Stimulated activated CD8-positive, alpha-beta memory T cell treated with anti-CD3 and anti-CD28 coated beads, Interleukin-4, amount 100 ng/mL, for 24 hours (primary cell): ENCODE measurements at regions not wholly inside any gene's neighbourhood (a gene's known extent, or its start where the extent isn't known, plus 50 kb on each side); places are given as distances from the start of the nearest gene placed in this dataset.

Experiments used
- DNase-seq: peaks from one replicate; pipeline ENCODE4 v3.0.0-alpha.2; 2020; ENCODE audit warnings: low read depth

DNA sequence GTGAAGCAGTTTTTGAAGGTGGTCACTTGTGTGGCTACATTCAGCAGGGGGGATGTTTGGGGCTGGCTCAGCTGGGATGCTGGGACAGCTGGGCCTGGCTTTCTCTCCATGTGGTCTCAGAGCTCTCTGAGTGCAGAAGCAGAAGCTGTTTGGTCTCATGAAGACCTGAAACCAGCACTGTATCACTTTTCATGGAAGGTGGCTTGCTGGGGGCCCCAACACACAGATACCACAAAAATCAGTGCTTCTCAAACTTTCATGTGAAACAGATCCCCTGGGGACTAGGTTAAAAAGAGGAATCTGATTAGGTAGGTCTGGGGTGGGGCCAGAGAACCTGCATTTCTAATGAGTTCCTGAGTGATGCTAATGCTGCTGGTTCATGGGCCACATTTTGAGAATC is 347.3 kb downstream of the DHX35 start:
- DNase-seq, result no peak

DNA sequence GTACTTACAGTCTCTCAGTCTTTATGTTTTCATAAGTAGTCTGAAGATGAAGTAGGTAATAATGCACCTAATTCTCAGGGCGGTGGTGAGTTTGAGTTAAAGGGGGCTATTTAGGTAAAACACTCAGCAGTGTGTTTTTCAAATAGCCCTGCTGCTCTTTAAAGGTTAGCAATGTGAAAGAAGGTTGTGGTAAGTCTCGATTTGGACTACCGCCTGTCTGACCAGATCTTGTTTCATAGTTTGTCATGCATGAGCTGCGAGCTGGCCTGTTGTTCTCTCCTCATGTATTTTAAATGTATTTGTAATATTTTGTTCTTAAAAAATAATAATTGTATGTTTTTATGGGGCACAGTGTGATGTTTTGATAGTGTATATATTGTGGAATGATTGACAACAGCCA is 340.2 kb downstream of the DHX35 start:
- no peak for DNase-seq

DNA sequence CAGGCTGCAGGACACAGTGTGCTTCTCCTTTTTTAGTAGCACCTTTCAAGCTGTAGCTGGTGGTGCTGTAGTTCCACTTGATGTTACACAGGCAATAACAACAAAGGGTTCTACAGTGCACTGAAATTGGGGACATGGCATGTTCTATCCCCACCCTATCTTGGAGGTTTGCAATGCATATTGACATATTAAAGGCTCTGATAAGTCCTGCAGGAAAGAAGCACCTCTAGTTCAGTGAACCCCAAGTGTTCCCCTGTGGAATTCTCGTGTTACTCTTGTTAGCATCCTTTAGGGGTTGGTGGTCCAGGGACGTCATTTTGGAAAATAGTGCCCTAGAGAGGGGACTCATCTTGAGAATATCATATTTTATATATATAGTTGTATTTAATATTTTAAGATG is 337.6 kb downstream of the DHX35 start:
- no peak for DNase-seq

DNA sequence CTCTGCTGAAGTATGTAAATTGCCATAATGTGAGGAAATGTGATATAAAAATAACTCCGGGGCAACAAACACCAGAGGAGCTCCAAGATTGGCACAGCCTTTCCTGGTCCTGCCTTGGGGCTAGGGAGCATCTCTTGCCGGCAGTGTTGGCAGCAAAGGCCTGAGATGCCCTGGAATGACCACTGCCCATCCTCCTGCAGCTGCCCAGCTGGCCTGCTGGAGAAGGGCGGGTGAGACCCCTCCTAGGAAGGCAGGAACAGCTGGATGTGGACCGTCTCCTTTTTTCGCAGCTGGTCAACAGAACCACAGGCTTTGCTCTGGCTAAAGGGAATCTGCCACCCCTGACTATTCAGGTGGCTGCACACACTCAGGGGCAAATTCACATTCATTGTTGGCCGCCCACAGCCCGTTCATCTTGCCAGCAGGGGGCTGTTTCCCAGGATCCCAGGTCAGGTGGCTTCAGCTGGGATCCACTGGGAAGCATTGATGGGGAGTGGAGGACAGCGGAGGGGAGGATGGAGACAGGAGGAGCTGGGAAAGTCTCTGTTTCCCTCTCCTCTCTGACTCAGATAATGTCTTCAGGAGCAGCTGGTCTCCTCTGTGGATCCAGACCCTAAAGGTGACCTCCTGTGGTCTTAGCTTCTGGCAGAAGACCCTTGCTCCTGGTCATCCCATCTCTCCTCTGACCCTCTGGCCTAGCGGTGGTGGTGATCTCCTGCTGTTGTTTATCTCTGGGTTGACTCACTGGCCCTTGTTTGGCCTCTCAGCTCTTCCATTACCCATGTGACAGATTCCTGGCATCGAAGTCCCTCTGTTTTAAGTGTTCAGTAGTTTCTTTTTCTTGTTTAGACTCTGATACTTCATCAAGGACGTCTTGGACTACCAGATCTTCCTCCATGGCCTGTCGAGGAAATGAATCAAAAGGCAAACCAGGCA is 336.7 kb downstream of the DHX35 start:
- no peak for DNase-seq

DNA sequence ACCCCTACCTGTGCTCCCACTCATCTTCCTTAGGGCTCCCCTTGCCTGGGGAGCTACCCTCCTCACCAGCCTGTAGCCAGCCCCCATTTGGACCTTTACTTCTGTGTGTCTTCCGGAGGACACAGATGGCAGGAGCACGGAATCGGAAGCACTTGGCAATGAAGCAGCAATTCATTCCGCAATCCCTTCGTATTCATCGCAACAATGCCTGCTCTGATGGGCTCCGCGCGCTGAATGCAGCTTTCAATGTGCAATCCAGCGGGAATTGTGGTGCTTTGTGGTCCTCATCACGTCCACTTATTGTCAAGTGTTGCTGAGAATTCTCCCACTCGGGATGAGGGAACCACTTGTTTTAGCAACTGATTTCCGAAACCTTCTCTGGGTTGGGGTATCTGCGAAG is 336.0 kb downstream of the DHX35 start:
- DNase-seq, result no peak

DNA sequence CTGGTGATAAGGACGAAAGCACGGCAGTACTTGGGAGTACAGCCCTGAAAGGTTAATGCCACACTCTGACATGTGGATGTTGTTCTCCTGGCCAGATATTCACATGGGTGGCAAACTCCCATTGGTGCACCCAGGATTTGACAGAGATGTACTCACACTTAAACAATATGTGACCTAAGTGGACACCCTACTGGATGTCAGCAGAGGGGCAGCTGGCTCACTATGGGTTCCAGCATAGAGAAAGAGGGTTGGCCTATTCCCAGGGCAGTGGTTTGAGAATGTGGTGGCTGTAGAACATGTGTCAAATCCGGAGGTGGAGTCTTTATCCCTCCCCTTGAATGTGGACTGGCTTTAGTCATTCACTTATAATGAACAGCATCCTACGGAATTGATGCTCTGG is 333.2 kb downstream of the DHX35 start:
- no peak for DNase-seq

DNA sequence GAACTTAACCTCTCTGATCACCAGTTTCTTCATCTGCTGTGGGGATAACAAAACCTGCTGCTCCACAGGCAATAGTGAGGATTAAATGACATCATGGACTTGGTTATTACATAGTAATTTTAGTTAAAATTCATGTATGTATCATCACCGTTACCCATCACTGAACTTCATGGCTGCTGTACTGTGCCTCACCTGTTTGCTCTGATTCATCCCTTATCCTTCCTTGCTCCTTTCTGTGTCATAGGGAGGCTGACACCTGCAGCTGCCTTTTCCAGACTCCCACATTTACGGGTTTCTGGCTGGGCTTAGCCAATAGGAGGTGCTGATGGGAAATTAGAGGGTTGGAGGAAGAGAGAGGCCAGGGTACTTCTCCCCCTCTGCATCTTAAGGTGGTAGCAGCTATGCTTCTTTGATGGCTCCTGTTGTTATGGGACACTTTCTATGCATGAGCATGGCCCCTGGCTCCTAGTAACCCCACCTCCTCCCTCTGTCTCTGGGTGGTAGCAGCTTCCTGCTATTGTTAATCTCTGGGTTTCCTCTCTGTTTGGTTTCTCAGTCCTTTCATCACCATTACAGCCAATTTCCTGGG is 332.1 kb downstream of the DHX35 start:
- no peak for DNase-seq

DNA sequence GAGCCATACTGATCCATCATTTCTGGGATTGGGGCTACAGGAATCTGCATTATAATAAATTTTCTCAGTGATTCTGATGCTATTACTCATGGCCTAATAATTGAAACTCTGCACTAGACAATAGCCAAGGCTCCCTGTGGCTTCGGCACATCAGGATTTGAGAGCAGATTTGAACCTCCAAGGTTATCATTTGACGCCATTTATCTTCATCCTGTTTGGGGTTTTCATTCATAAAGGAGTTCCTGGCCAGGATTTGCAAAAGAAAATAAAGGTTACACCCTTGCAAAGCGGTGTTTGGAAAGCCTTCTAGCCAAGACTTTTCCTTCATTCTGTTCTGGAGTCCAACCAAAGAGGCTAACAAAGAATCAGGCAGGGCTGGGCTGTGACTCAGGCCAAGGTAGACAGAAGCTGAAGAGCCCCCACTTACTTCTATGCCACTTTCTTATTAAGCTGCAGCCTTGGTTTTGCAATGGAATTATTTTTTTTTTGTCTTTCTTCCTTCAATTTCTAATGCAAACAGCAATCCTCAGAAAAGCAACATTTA is 330.1 kb downstream of the DHX35 start:
- no peak for DNase-seq

DNA sequence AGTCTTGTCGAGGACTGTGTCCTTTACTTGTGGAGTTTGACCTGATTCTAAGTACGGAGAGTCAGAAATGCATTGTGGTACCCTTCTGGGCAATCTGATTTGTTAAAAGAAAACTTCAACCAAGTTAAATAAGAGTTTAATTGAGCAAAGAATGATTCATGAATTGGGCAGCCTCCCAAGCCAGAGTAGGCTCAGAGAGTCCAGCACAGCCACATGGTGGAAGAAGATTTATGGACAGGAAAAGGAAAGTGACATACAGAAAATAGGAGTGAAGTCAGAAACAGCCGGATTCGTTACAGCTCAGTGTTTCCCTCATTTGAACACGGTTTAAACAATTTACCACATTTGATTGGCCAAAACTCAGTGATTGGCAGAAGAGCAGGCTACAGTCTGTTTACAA is 329.2 kb downstream of the DHX35 start:
- DNase-seq, result no peak

DNA sequence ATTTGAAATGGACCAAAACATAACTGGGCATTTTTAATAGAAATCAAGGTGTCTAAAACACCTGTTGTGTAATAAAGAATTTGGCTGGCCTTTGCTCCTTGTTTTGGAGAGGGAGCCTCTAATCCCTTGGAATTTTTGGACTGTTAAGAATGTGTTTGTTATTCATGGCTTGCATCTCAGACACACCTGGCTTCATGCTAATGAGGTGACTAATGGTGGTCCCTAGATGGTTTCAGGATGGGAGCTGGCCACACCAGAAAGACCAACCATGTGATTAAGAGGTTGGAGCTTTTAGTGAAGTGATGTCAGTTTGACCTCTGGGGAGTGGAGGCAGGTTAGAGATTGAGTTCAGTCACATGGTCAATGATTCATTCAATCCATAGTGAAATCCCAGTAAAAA is 328.4 kb downstream of the DHX35 start:
- no peak for DNase-seq

DNA sequence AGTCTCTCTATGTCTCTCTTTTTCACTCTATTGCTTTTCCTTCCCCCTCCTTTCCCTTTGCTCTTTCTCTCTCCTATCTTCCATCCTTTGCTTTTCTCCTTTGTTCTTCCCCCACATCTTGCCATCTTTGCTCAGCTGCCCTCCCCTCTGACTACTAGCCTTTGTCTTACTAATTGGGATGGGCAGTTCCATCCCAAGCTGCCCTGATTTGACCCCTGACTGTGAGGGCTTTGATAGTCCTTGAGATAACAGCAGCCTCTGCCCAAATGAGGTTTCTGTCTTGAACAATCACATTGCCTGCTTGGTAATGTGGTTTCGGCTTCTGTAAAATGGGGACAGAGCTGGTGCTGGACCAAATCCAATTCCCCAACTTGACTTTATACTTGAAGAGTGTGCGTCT is 327.7 kb downstream of the DHX35 start:
- no peak for DNase-seq

DNA sequence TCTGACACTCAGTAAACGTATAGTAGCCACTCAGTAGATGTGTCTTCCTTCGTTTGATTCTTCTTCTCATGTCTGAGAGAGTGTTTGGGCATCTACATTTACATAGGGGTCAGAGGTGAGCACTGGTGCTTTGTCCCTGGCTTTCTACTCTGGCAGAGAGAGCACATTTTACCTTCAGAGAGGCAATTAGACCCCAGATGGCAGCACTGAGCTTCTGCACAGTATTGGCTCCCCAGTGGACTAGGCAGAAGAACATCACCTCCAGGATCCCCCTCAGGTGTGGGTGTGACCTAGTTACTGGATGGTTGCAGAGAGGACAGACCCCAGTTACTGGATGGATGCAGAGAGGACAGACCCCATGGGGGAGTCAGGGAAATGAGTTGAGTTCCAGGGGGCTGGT is 327.2 kb downstream of the DHX35 start:
- DNase-seq, result no peak

DNA sequence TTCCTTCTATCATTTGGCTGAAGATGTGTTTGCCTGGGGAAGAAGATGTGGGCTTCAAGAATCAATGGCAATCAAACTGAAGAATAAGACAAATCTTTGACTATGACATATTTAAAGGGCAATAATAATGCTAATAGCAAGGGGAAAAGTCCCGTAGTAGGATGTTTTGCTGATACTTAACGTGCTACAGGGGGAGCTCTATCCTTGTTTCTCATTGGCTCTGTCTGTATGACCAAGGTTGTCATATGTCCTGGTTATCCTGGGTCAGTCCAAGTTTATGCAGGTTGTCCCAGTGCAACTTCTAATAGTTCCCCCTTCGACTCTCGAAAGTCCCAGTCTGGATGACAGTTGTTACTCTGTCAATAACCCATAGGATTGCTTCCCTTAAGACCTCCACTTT is 321.3 kb downstream of the DHX35 start:
- no peak for DNase-seq

DNA sequence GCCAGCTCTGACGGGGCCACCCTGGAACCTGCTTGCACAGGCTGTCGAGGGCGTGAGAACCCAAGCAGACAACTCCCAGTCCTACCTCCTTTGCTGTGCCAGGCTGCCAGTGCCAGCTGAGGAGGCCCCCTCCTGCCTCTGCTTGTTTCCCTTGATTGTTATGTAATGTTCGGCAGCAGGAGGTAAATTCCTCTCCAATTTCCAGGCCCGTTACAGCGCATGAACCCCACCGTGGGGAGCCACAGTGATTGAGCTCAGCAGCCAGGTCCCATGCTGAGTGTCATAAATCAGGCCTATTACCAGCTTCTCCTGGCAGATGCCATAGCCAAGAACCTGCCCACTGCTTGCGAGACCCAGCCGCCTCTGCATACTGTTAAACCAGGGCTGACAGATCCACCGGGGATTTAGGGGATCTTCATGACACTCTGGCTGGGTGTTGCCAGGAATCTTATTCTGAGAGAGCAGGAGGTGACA is 320.5 kb downstream of the DHX35 start:
- DNase-seq, result no peak

DNA sequence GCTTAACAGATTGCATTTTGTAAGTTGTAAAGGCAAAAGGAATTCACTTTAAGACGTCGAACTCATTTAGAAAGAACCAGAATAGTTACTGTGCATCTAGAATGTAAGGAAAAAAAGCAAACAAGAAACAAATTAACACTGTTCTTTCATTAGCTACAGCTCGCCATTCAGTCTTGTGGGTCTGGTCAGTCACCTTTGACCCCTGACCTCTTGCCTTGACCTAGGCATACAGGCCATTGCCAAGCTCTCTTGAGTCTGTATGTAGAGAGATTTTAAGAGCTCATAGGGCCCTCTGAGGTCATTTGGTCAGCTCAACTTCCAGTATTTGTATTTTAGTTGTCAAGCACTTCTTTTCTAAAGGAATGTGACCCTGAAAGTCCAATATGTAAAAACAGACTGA is 318.7 kb downstream of the DHX35 start:
- no peak for DNase-seq

DNA sequence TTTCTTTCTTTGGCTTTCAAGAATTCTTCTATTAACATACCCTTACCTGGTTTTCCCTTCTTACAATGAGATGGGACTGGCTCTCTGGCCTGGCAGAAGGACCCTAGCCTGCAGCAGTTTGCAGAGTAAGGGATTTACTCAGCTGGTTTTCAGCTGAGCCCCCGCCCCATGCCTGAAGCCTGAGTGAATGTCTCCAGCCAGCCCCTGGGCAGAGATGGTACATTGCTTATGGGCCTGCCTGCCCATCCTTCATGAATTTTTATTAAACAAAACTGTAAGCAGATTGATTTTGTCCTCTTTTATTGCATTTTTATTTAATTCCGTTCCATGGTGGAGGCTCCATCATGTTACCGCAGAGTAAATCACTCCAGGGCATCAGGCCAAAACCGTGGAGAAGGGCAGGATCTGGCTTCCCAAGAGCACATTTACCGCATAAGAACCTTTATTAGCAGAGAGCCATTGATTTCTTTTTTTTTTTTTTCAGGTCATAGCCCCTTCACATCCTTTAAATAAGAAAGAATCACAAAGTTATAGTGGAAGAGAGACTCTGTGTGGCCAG is 316.2 kb downstream of the DHX35 start:
- no peak for DNase-seq

DNA sequence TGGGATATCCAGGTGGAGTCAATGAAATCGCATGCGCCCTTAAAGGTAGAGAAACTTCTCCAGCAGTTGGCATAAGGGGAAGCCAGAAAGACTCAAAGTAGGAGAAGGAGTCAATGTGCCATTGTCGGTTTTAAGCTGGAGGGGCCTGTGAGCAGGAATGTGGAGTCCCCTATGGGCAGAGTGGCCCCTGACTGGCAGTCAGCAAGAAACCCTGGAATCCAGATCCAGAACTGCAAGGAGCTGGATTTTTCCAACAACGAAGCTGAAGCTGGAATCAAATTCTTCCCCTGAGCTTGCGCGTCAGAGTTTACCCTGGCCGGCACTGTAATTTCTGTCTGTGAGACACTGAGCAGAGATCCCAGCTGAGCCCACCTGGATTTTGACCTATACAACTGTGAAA is 315.0 kb downstream of the DHX35 start:
- no peak for DNase-seq

DNA sequence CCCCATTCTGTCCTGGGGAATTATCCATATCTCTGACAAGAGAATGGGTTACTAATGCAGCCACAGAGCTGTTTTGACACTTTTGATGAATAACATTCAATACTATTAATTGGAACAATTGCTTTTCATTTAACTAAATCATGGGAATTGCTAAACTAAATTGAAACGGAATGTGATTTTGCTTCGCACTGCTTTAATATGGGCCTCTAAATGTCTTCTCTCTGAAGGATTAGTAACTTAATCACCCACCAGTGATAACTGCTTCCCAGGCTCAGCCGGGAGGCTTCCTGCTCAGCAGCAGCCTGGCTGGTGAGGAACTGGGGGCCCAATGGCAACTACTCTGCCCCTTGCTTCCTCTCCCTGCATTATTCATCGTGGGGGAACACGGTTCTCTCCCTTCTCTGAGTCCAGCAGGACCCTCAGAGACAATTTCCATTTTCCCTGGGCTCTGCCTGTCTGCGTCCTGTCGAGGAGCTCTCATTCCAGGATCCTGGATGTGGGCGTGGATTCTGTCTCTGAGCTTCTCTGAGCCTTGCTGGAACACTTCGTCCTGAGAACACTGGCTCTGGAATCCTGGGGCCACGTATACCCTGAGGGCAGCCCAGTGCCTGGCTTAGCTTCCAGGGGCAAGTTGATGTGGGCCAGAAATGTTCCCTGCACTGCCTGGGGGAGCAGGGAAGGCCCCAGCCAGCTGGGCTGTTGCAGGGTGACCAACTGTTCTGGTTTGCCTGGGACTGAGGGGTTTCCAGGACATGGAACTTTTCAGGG is 308.9 kb downstream of the DHX35 start:
- DNase-seq, result no peak

DNA sequence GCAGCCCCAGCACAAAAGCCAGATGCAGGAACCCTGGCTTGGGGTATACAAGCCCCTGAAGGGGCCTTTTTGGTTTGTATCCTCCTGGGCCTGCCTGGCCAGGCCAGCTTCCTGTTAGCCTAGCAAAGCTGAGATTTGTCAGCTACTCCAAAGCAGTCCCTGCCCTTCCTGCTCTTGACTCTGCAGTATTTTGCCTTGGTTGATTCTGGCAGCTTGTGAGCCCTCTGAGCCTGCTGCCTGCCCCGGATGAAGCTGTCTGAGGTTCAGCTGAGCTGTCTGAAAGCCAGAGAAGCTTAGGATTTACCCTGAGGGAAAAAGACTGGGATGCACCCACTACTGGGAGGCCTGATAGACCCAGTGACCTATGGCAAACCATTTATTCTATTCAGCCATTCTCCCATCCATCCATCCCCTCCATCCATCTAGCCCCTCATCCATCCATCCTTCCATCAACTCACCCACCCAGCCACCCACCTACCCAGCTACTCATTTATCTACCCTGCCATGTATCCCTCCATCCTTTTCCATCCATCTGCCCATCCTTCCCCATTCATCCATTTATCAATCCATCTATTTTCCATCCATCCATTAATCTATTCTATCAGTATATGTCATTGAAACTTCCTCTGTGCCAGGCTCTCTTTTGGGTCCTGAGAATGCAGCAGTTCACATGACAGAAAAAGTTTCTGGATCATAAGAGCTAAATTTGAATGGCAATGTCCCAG is 307.5 kb downstream of the DHX35 start:
- no peak for DNase-seq

DNA sequence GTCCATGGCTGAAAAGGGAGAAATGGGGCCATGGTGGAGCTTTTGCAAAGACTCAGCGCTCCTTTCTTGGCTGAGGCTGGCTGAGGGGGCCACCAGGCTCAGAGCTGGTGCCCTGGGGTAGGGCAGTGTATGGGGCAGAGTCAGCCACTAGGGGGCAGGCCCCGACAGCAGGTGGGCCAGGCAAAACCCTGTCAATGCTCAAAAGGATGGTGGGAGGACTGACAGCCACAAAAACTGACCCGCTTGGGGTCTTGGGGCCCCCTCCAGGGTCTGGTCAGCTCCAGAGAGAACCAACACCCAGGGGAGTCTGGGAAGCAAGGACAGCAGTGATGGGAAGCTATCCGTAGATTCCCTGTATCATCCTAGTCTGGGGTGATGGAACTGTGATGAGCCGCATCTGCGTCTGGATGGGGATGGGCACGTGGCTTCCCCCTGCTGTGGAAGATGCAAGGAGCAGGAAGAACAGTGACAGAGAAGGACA is 306.9 kb downstream of the DHX35 start:
- peak; percentile 19 for DNase-seq

DNA sequence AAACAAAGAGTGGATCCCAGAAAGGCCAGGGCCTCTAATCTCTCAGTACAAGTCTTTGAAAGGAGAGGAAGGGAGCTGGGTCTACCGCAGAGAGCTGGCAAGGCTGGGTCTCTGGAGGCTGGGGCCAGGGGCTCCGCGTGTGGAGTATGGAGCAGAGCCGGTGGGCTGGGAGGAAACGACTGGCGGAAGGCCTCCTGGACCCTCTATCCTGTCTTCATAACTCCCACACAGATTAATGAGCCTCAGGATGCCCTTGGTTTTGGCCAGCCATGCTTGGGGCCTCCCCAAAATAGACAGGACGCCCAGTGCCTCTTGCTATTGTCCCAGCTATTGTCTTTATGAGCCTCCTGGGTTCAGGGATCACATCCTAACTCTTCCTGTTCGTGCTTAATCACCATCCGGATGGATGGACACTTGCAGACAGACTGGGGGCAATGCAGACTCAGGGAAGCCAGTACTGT is 306.4 kb downstream of the DHX35 start:
- DNase-seq, result no peak
